Activated CD8-positive, alpha-beta T cell treated with anti-CD3 and anti-CD28 coated beads for 36 hours (primary cell): ENCODE measurements at regions not wholly inside any gene's neighbourhood (a gene's known extent, or its start where the extent isn't known, plus 50 kb on each side); places are given as distances from the start of the nearest gene placed in this dataset.

Experiments
- ATAC-seq: fragments of 200-7000 bp; cut with Tn5 transposase; one replicate; pipeline ENCODE4 v1.10.0; 2021; ENCODE audit warnings: mild to moderate bottlenecking, moderate library complexity
- CTCF ChIA-PET: fragments of 350-600 bp; sonication (Branson Sonifier 250); formaldehyde crosslinking; loops from one replicate; lab custom pipeline; 2021; ENCODE audit warnings: antibody characterized with exemption; lab: Charles Lee
- POLR2A ChIA-PET: fragments of 350-600 bp; sonication (Branson Sonifier 250); formaldehyde crosslinking; loops from one replicate; lab custom pipeline; 2021; ENCODE audit warnings: antibody characterized with exemption; lab: Charles Lee
- DNase-seq: peaks from one replicate; pipeline ENCODE4 v3.0.0-alpha.2; 2020
- H3K27ac Mint-ChIP-seq: one replicate; pipeline ENCODE4 v1.8.0; 2021; ENCODE audit warnings: mild to moderate bottlenecking, mixed read lengths
- H3K27me3 Mint-ChIP-seq: one replicate; pipeline ENCODE4 v1.8.0; 2021; ENCODE audit warnings: mixed read lengths
- H3K36me3 Mint-ChIP-seq: one replicate; pipeline ENCODE4 v1.8.0; 2021; ENCODE audit warnings: low read depth, mixed read lengths
- H3K4me1 Mint-ChIP-seq: one replicate; pipeline ENCODE4 v1.8.0; 2021; ENCODE audit warnings: low read depth, mixed read lengths
- H3K4me3 Mint-ChIP-seq: one replicate; pipeline ENCODE4 v1.8.0; 2021; ENCODE audit warnings: mild to moderate bottlenecking, moderate library complexity, mixed read lengths
- H3K9me3 Mint-ChIP-seq: one replicate; pipeline ENCODE4 v1.8.0; 2021; ENCODE audit warnings: mixed read lengths
- intact Hi-C: fragments of 100-400 bp; cut with micrococcal nuclease; formaldehyde crosslinking; loops from one replicate; pipeline ENCODE4 v1.10.0; 2022
- TF ChIP-seq, protein P1 (sequence below): fragments of 200-600 bp; IDR thresholded peaks from one replicate; pipeline ENCODE4 v1.8.0; 2022; ENCODE audit warnings: antibody characterized with exemption, mild to moderate bottlenecking

DNA sequence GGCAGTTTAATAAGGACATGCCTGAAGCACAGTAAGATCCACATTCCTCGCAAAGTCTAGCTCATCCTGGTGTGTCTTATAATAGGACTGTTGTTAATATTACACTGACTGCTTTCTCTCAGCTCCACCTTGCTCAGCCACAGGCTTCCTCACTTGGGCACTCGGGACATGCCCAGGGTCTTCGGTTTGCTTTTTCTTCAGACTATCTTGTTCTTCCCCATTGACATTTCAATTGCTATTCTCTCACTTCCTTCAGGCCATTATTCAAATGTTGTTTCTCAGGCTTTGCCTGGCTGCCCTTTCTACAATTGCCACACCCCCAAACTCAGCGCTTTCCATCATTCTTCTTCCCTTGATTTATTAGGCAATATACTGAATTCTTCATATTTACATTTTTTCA lies 274.8 kb upstream of the RGS17 start:
- H3K9me3 Mint-ChIP-seq, result peaks cover 2% of the 10 kb centered on the region
- CTCF ChIA-PET, result no interaction called here
- TF ChIP-seq, protein P1, sequence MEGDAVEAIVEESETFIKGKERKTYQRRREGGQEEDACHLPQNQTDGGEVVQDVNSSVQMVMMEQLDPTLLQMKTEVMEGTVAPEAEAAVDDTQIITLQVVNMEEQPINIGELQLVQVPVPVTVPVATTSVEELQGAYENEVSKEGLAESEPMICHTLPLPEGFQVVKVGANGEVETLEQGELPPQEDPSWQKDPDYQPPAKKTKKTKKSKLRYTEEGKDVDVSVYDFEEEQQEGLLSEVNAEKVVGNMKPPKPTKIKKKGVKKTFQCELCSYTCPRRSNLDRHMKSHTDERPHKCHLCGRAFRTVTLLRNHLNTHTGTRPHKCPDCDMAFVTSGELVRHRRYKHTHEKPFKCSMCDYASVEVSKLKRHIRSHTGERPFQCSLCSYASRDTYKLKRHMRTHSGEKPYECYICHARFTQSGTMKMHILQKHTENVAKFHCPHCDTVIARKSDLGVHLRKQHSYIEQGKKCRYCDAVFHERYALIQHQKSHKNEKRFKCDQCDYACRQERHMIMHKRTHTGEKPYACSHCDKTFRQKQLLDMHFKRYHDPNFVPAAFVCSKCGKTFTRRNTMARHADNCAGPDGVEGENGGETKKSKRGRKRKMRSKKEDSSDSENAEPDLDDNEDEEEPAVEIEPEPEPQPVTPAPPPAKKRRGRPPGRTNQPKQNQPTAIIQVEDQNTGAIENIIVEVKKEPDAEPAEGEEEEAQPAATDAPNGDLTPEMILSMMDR, result no peak
- H3K4me1 Mint-ChIP-seq, result no peaks in the 10 kb centered on the region
- ATAC-seq (no peak), DNase-seq (no peak)
- POLR2A ChIA-PET, result no interaction called here
- H3K36me3 Mint-ChIP-seq, result no peaks in the 10 kb centered on the region
- no peak overlapping the region for H3K4me3 Mint-ChIP-seq
- H3K27ac Mint-ChIP-seq, result no peak overlapping the region
- H3K27me3 Mint-ChIP-seq, result no peaks in the 10 kb centered on the region
- intact Hi-C loops, result no loop called here

DNA sequence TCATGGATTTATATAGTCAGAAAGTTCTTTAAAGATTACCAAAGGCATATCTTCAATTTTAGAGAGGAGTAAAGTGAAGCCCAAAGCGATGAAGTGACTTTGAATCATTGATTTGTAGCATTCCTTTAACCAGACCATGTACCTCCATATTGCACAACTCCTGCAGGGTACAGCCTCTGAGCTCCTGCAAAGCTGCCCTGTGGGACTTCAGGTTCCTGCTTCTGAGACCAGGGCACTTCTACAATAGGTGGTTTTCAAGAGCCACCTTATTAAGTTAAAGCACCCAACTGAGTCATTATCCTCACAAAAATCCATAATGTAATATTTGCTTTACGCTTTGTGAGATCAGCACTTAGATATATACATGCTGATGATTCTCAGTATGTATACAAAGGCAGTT lies 270.7 kb upstream of the RGS17 start:
- H3K4me3 Mint-ChIP-seq, result no peak overlapping the region
- H3K27ac Mint-ChIP-seq, result no peak overlapping the region
- POLR2A ChIA-PET, result no interaction called here
- peaks cover 1% of the 10 kb centered on the region for H3K9me3 Mint-ChIP-seq
- no peaks in the 10 kb centered on the region for H3K4me1 Mint-ChIP-seq
- no peaks in the 10 kb centered on the region for H3K36me3 Mint-ChIP-seq
- CTCF ChIA-PET, result no interaction called here
- intact Hi-C loops, result no loop called here
- TF ChIP-seq, protein P1, result no peak
- no peaks in the 10 kb centered on the region for H3K27me3 Mint-ChIP-seq
- no peak for DNase-seq
- ATAC-seq, result no peak

DNA sequence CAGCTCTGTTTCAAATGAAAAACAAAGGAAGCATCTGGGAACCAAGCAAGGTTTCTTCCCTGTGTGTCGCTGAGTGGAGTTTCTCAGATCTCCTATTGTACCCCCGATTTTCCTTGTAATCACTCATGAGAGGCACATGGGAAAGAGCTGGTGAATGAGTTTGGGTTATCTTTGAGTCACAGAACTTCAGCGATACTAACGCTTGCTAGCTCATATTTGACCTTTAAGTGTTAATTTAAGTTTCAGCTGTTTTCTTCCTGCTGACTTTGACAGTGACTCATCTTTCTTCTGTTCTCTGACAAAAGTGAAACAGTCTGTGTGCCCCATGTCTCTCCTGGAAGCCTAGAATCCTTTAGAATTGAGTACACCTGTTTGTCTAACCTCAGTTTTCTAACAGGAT lies 261.1 kb upstream of the RGS17 start:
- H3K27me3 Mint-ChIP-seq, result no peaks in the 10 kb centered on the region
- H3K36me3 Mint-ChIP-seq, result no peaks in the 10 kb centered on the region
- peaks cover 7% of the 10 kb centered on the region for H3K9me3 Mint-ChIP-seq
- ChIA-PET CTCF (no interaction called here), POLR2A (no interaction called here)
- ATAC-seq (no peak), DNase-seq (no peak)
- TF ChIP-seq, protein P1, result no peak
- H3K4me1 Mint-ChIP-seq, result no peaks in the 10 kb centered on the region
- H3K27ac Mint-ChIP-seq, result no peak overlapping the region
- intact Hi-C loops, result no loop called here
- H3K4me3 Mint-ChIP-seq, result no peak overlapping the region

DNA sequence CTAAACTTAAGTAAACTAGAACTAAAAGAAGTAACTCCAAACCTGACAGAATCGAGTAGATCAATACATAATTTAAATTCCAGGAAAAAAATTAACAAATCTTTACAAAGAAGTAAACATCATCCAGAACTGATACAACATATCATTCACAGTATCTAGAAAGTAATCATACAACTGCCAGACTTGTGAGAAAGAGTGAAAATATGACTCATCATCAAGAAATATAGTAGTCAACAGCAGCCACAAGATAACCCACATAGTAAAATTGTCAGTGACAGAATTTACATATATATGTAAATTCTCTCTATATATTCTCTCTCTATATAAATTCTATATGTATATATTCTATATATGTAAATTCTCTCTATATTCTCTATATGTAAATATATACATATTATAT lies 242.8 kb upstream of the RGS17 start:
- no peak overlapping the region for H3K27ac Mint-ChIP-seq
- no peak for DNase-seq
- H3K4me3 Mint-ChIP-seq, result no peak overlapping the region
- no peaks in the 10 kb centered on the region for H3K27me3 Mint-ChIP-seq
- H3K4me1 Mint-ChIP-seq, result no peaks in the 10 kb centered on the region
- intact Hi-C loops, result no loop called here
- no peak for ATAC-seq
- H3K9me3 Mint-ChIP-seq, result no peaks in the 10 kb centered on the region
- no peaks in the 10 kb centered on the region for H3K36me3 Mint-ChIP-seq
- ChIA-PET CTCF (no interaction called here), POLR2A (no interaction called here)
- TF ChIP-seq, protein P1, result no peak

DNA sequence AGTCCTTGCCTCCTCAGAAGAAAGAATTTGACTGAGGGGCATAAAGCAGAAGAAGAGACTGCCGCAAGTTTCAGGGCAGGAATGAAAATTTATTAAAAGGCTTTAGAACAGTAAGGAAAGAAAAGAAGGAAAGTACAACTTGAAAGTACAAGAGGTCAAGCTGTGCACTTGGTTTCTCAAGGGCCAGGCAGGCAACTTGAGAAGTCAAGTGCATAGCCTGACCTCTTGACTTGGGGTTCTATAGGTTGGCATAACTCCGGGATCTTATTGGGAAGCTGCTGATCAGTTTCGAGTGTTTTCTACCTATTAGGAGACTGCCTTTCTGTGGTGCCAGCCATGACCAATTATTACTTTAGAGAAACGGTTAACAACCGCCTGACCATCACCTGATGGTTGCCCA lies 237.0 kb upstream of the RGS17 start:
- no peak overlapping the region for H3K4me3 Mint-ChIP-seq
- no peaks in the 10 kb centered on the region for H3K36me3 Mint-ChIP-seq
- CTCF ChIA-PET, result no interaction called here
- no peaks in the 10 kb centered on the region for H3K4me1 Mint-ChIP-seq
- POLR2A ChIA-PET, result no interaction called here
- TF ChIP-seq, protein P1, result no peak
- H3K27ac Mint-ChIP-seq, result no peak overlapping the region
- no peaks in the 10 kb centered on the region for H3K27me3 Mint-ChIP-seq
- no peak for DNase-seq
- ATAC-seq, result no peak
- peaks cover 1% of the 10 kb centered on the region for H3K9me3 Mint-ChIP-seq
- intact Hi-C loops, result no loop called here
